Activated CD4-positive, alpha-beta T cell treated with anti-CD3 and anti-CD28 coated beads, Interleukin-2, amount 10 ng/mL, durations not matched to agents 24 days and 14 days (primary cell): ENCODE measurements at regions not wholly inside any gene's neighbourhood (a gene's known extent, or its start where the extent isn't known, plus 50 kb on each side); places are given as distances from the start of the nearest gene placed in this dataset.

Experiments
- DNase-seq: peaks from one replicate; pipeline ENCODE4 v3.0.0; 2022
- H3K27ac Mint-ChIP-seq: one replicate; pipeline ENCODE4 v1.8.0; 2022; ENCODE audit warnings: mild to moderate bottlenecking, mixed read lengths
- H3K27me3 Mint-ChIP-seq: one replicate; pipeline ENCODE4 v1.8.0; 2022; ENCODE audit warnings: mixed read lengths
- H3K36me3 Mint-ChIP-seq: one replicate; pipeline ENCODE4 v1.8.0; 2022; ENCODE audit warnings: low read depth, mild to moderate bottlenecking, mixed read lengths
- H3K4me1 Mint-ChIP-seq: one replicate; pipeline ENCODE4 v1.8.0; 2021; ENCODE audit warnings: mixed read lengths
- H3K4me3 Mint-ChIP-seq: one replicate; pipeline ENCODE4 v1.8.0; 2022; ENCODE audit warnings: mild to moderate bottlenecking, moderate library complexity, mixed read lengths
- H3K9me3 Mint-ChIP-seq: one replicate; pipeline ENCODE4 v1.8.0; 2021; ENCODE audit warnings: mixed read lengths
- intact Hi-C: fragments of 100-400 bp; cut with micrococcal nuclease; formaldehyde crosslinking; loops from one replicate; pipeline ENCODE4 v1.15.1; 2023

- no peak for DNase-seq
- Mint-ChIP-seq H3K4me1 (peaks cover 26% of the 10 kb centered on the region), H3K36me3 (peaks cover 3% of the 10 kb centered on the region), H3K27me3 (peaks cover 7% of the 10 kb centered on the region), H3K27ac (no peak overlapping the region), H3K9me3 (peaks cover 4% of the 10 kb centered on the region), H3K4me3 (no peak overlapping the region)
- intact Hi-C loops, result loop anchor here (10.0 kb wide), 1 partner anchor 864 kb away; no protein-coding TSS in a partner anchor
Measured at GRCh38 chr15:95449230-95449628, 881.3 kb upstream of the NR2F2 start.

DNA sequence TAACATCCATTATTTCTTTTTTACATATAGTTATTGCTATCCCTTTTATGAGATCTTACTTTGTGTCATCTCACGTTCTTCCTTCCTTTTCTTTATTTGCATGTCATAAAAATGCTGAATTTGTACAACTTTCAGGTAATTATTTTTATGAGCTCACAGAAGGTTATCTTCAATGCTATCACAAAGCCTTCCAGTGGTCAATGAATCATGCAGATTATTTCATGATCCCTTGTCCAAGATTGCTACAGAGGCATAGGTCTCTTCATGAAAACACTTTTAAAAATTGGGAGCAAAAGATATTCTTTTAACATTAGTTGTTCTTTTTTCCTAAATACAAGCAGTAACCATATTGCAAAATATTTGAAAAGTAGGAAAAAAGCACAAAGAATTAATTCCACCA, 880.1 kb upstream of the NR2F2 start:
- intact Hi-C loops, result no loop called here
- DNase-seq, result no peak
- Mint-ChIP-seq H3K36me3 (peaks cover 5% of the 10 kb centered on the region), H3K4me3 (no peak overlapping the region), H3K27me3 (peaks cover 7% of the 10 kb centered on the region), H3K27ac (no peak overlapping the region), H3K4me1 (peaks cover 30% of the 10 kb centered on the region), H3K9me3 (peaks cover 11% of the 10 kb centered on the region)

- no peak overlapping the region for H3K4me3 Mint-ChIP-seq
- H3K36me3 Mint-ChIP-seq, result peaks cover 2% of the 10 kb centered on the region
- peaks cover 11% of the 10 kb centered on the region for H3K9me3 Mint-ChIP-seq
- H3K27me3 Mint-ChIP-seq, result peaks cover 7% of the 10 kb centered on the region
- intact Hi-C loops, result no loop called here
- DNase-seq, result no peak
- H3K27ac Mint-ChIP-seq, result no peak overlapping the region
- peaks cover 32% of the 10 kb centered on the region for H3K4me1 Mint-ChIP-seq
Measured at GRCh38 chr15:95451938-95452337, 878.6 kb upstream of the NR2F2 start.

DNA sequence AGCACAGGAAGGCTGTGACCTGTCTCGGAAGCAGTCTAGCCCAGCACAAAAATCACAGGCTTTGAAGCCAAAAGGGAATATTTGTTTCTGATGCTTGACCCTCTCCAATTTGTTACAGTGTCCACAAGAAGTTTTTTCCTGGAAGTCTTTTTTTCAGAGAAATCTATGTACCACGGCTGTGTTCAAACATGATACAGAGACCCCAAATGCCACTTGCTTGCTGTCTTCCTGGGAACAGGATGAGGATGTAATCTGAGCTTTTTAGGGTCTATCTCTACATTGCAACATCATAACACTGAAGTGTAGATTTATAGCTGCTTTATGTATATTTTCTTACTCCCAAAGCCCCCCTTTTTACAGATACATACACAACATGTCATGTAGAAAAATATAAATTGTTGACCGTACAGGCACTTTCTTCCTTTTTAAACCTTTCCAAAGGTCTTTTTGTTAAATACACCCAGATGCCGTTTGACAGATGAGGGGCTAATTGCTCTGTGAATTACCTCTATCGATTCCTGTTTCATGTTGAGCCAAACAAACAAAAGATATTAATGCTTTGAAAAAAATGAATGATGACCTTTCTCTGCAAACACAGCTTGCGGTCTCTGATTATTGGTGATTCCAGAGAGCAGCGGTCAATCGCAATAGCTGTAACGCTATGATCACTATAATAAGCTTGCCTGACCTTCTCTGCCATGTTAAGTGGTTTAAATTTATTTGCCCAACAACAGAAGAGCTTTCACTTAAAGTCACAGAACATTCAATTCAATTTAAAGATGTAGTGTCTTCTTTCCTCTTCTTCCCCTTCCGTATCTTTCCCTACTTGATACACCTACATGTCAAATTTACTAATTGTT, 875.9 kb upstream of the NR2F2 start:
- H3K36me3 Mint-ChIP-seq, result peaks cover 2% of the 10 kb centered on the region
- H3K4me3 Mint-ChIP-seq, result no peak overlapping the region
- H3K4me1 Mint-ChIP-seq, result peaks cover 19% of the 10 kb centered on the region
- H3K9me3 Mint-ChIP-seq, result peaks cover 11% of the 10 kb centered on the region
- no peaks in the 10 kb centered on the region for H3K27me3 Mint-ChIP-seq
- intact Hi-C loops, result no loop called here
- no peak for DNase-seq
- H3K27ac Mint-ChIP-seq, result no peak overlapping the region

DNA sequence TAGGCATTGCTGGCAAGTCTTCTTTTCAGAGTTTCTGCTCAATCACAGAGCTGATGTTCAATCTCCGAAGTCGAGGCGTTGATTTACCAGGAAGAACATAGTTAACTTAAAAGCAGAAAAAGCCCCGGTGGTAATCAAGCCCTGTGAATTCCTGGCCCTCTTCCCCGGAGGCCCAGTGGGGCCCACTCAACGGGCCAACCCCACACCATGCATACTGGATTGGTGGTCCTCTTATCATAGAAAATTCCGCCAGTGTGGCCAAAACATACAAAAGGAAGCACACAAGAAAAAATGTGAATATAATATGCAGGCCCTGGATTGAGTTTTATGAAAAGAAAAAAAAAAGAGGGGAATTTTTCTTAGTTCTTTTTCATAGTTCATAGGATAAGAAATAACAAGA, 873.0 kb upstream of the NR2F2 start:
- Mint-ChIP-seq H3K4me1 (peaks cover 19% of the 10 kb centered on the region), H3K36me3 (peaks cover 2% of the 10 kb centered on the region), H3K27ac (no peak overlapping the region), H3K27me3 (peaks cover 11% of the 10 kb centered on the region), H3K4me3 (no peak overlapping the region), H3K9me3 (peaks cover 18% of the 10 kb centered on the region)
- intact Hi-C loops, result no loop called here
- no peak for DNase-seq

- H3K4me3 Mint-ChIP-seq, result no peak overlapping the region
- no peak for DNase-seq
- peaks cover 13% of the 10 kb centered on the region for H3K27me3 Mint-ChIP-seq
- H3K9me3 Mint-ChIP-seq, result peaks cover 18% of the 10 kb centered on the region
- peaks cover 2% of the 10 kb centered on the region for H3K36me3 Mint-ChIP-seq
- peaks cover 19% of the 10 kb centered on the region for H3K4me1 Mint-ChIP-seq
- intact Hi-C loops, result no loop called here
- no peak overlapping the region for H3K27ac Mint-ChIP-seq
Measured at GRCh38 chr15:95458721-95459120, 871.8 kb upstream of the NR2F2 start.

DNA sequence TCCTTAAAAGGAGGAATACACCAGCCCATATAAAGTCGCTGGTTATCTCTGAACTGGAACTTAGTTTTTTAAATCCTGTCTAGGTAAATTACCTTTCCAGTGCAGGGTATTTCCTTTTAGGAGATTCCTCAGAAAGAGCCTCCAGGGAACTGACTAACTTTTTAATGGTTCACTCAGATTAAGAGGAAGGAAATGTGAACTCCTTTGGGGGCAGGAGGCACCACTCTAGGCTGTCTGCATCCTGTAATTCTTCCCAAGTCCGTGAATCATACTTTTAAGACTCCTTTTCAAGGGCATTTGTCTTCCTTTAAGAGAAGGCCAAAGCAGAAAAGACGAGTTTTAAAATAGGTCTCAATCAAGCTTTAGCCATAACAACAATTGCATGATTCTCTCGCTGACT, 871.2 kb upstream of the NR2F2 start:
- H3K27ac Mint-ChIP-seq, result no peak overlapping the region
- DNase-seq, result no peak
- H3K27me3 Mint-ChIP-seq, result peaks cover 13% of the 10 kb centered on the region
- peaks cover 19% of the 10 kb centered on the region for H3K4me1 Mint-ChIP-seq
- peaks cover 2% of the 10 kb centered on the region for H3K36me3 Mint-ChIP-seq
- no peak overlapping the region for H3K4me3 Mint-ChIP-seq
- peaks cover 18% of the 10 kb centered on the region for H3K9me3 Mint-ChIP-seq
- intact Hi-C loops, result no loop called here

DNA sequence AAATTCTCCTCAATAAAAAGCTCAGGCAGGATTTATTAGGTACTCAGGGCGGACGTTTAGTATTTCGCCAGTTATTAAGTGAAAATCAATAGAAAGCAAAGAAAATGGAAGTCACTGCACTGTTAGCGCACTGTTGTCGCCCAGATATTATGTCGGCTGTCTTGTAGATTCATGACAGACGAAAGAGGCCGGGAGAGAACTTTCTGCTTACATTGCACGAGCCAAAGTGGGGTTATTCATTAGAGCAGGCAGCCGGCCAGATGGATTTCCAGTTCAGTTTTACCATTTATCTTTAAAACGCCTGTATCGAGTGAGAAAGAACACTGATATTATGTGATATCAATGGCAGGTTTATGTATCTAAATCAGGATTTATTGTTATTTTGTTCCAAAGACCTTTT, 866.0 kb upstream of the NR2F2 start:
- no peak overlapping the region for H3K4me3 Mint-ChIP-seq
- intact Hi-C loops, result no loop called here
- H3K27me3 Mint-ChIP-seq, result peaks cover 20% of the 10 kb centered on the region
- H3K27ac Mint-ChIP-seq, result no peak overlapping the region
- H3K4me1 Mint-ChIP-seq, result no peaks in the 10 kb centered on the region
- H3K36me3 Mint-ChIP-seq, result no peaks in the 10 kb centered on the region
- H3K9me3 Mint-ChIP-seq, result peaks cover 10% of the 10 kb centered on the region
- DNase-seq, result no peak

- Mint-ChIP-seq H3K9me3 (peaks cover 3% of the 10 kb centered on the region), H3K4me3 (no peak overlapping the region), H3K27ac (no peak overlapping the region), H3K27me3 (peaks cover 7% of the 10 kb centered on the region), H3K36me3 (no peaks in the 10 kb centered on the region), H3K4me1 (no peaks in the 10 kb centered on the region)
- intact Hi-C loops, result no loop called here
- no peak for DNase-seq
Measured at GRCh38 chr15:95468820-95469219, 861.7 kb upstream of the NR2F2 start.

GRCh38 chr15:95469496-95470000, 861.0 kb upstream of the NR2F2 start:
- DNase-seq, result no peak
- peaks cover 9% of the 10 kb centered on the region for H3K27me3 Mint-ChIP-seq
- H3K9me3 Mint-ChIP-seq, result peaks cover 3% of the 10 kb centered on the region
- H3K36me3 Mint-ChIP-seq, result no peaks in the 10 kb centered on the region
- H3K27ac Mint-ChIP-seq, result no peak overlapping the region
- intact Hi-C loops, result no loop called here
- H3K4me3 Mint-ChIP-seq, result no peak overlapping the region
- no peaks in the 10 kb centered on the region for H3K4me1 Mint-ChIP-seq

GRCh38 chr15:95470529-95470928, 860.0 kb upstream of the NR2F2 start:
- intact Hi-C loops, result no loop called here
- no peak for DNase-seq
- Mint-ChIP-seq H3K4me3 (no peak overlapping the region), H3K9me3 (no peaks in the 10 kb centered on the region), H3K27ac (no peak overlapping the region), H3K36me3 (no peaks in the 10 kb centered on the region), H3K27me3 (peaks cover 7% of the 10 kb centered on the region), H3K4me1 (no peaks in the 10 kb centered on the region)

DNA sequence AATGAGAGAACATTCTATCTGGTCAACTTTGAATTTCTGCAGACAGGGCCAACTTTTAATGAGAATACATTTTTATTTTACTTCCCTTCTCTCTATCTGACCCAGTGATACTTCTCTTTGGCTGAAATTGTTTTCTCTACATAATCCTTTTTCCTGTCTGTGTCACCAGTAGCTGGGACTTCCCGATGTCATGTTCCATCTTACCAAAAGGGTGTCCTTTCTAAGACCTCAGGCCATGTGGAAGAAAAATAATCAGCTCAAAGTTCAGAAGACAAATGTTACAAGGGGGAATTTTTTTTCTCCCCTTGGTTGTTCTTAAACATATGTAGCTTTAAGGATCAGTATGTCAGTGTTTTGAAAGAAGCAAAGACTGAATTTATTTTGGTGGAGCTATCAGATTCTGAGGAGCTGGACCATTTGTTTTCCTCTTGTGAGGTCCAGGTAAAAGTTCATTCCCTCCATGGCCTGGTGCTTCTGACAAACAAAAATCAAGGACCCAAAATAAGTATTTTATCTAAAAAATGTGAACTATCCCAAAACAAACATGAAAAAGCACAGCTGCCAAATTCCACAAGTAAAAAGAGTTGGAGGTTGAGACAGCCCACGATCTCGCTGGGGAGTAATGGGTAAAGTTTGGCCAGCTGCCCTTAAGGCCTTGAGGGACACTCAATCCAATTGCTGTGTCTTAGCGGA, 859.4 kb upstream of the NR2F2 start:
- intact Hi-C loops, result no loop called here
- Mint-ChIP-seq H3K36me3 (no peaks in the 10 kb centered on the region), H3K4me3 (no peak overlapping the region), H3K27ac (no peak overlapping the region), H3K9me3 (no peaks in the 10 kb centered on the region), H3K27me3 (peaks cover 7% of the 10 kb centered on the region), H3K4me1 (no peaks in the 10 kb centered on the region)
- DNase-seq, result no peak

DNA sequence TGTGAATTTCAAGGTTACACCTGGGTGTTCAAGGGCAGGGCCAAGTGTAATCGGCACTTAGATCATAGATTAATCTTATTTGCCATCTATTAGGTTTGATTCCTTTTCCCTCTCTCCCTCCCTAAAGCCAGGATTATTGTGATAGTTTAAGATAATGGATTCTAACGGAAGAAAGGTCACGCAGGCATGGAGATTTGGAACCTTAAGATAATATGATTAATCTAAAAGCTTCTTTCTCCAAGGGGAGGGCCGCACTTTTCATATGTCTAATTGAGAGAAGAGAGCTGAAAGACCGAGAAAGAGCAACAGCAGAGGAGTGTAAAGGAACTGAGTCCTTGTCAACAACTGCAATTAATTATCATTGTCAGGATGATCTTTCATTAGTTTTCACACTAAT, 858.8 kb upstream of the NR2F2 start:
- Mint-ChIP-seq H3K27ac (no peak overlapping the region), H3K27me3 (peaks cover 7% of the 10 kb centered on the region), H3K4me1 (no peaks in the 10 kb centered on the region), H3K9me3 (no peaks in the 10 kb centered on the region), H3K4me3 (no peak overlapping the region), H3K36me3 (no peaks in the 10 kb centered on the region)
- no peak for DNase-seq
- intact Hi-C loops, result no loop called here

- no peak for DNase-seq
- H3K4me3 Mint-ChIP-seq, result no peak overlapping the region
- H3K9me3 Mint-ChIP-seq, result no peaks in the 10 kb centered on the region
- H3K27ac Mint-ChIP-seq, result no peak overlapping the region
- no peaks in the 10 kb centered on the region for H3K36me3 Mint-ChIP-seq
- intact Hi-C loops, result no loop called here
- H3K27me3 Mint-ChIP-seq, result peaks cover 6% of the 10 kb centered on the region
- no peaks in the 10 kb centered on the region for H3K4me1 Mint-ChIP-seq
Measured at GRCh38 chr15:95475067-95475466, 855.4 kb upstream of the NR2F2 start.
